ENCODE measurements at regions not wholly inside any gene's neighbourhood (a gene's known extent, or its start where the extent isn't known, plus 50 kb on each side); places are given as distances from the start of the nearest gene placed in this dataset.

GRCh38 chr18:60506190-60506589 is 133.6 kb upstream of the MC4R start:
- ChIA-PET POLR2A (no interaction called here), CTCF (no interaction called here)
- no peak for TF ChIP-seq CTCF (IDR thresholded peaks at IDR 0.05; ENCODE audit: control extremely low read depth, extremely low read depth, low read depth, missing control alignments)
- no peak for DNase-seq (ENCODE audit: extremely low spot score)

- DNase-seq (ENCODE audit: extremely low spot score): no peak
- ChIA-PET CTCF (no interaction called here), POLR2A (no interaction called here)
- no peak for TF ChIP-seq CTCF (IDR thresholded peaks at IDR 0.05; ENCODE audit: control extremely low read depth, extremely low read depth, low read depth, missing control alignments)
Measured at GRCh38 chr18:60506682-60507081, 134.1 kb upstream of the MC4R start.

- TF ChIP-seq CTCF (IDR thresholded peaks at IDR 0.05; ENCODE audit: control extremely low read depth, extremely low read depth, low read depth, missing control alignments): no peak
- ChIA-PET CTCF (no interaction called here), POLR2A (no interaction called here)
- no peak for DNase-seq (ENCODE audit: extremely low spot score)
Measured at GRCh38 chr18:60508108-60508507, 135.5 kb upstream of the MC4R start.

GRCh38 chr18:60534538-60534937 is 162.0 kb upstream of the MC4R start:
- no peak for DNase-seq (ENCODE audit: extremely low spot score)
- TF ChIP-seq CTCF (IDR thresholded peaks at IDR 0.05; ENCODE audit: control extremely low read depth, extremely low read depth, low read depth, missing control alignments): no peak
- CTCF ChIA-PET: interaction anchor here (0.8 to 1.6 kb wide), 2 partner anchors 14 to 15 kb away, joined by 3 to 4 read pairs; no protein-coding TSS in a partner anchor
- POLR2A ChIA-PET: no interaction called here

- POLR2A ChIA-PET: no interaction called here
- no peak for TF ChIP-seq CTCF (IDR thresholded peaks at IDR 0.05; ENCODE audit: control extremely low read depth, extremely low read depth, low read depth, missing control alignments)
- CTCF ChIA-PET: interaction anchor here (0.8 to 1.7 kb wide), 2 partner anchors 21 to 27 kb away, joined by 3 to 5 read pairs; no protein-coding TSS in a partner anchor
- no peak for DNase-seq (ENCODE audit: extremely low spot score)
Measured at GRCh38 chr18:60537074-60537473, 164.5 kb upstream of the MC4R start.

- no peak for DNase-seq (ENCODE audit: extremely low spot score)
- TF ChIP-seq CTCF (IDR thresholded peaks at IDR 0.05; ENCODE audit: control extremely low read depth, extremely low read depth, low read depth, missing control alignments): no peak
- ChIA-PET CTCF (interaction anchor here (1.2 kb wide), 1 partner anchor 23 kb away, joined by 3 read pairs; no protein-coding TSS in a partner anchor), POLR2A (no interaction called here)
Measured at GRCh38 chr18:60538891-60539290, 166.3 kb upstream of the MC4R start.

GRCh38 chr18:60541661-60542060 is 169.1 kb upstream of the MC4R start:
- ChIA-PET CTCF (interaction anchor here (0.9 kb wide), 1 partner anchor 8 kb away, joined by 4 read pairs; no protein-coding TSS in a partner anchor), POLR2A (no interaction called here)
- no peak for TF ChIP-seq CTCF (IDR thresholded peaks at IDR 0.05; ENCODE audit: control extremely low read depth, extremely low read depth, low read depth, missing control alignments)
- no peak for DNase-seq (ENCODE audit: extremely low spot score)

Data from GM10248 (cell line).